GM19468 (cell line): ENCODE measurements at regions not wholly inside any gene's neighbourhood (a gene's known extent, or its start where the extent isn't known, plus 50 kb on each side); places are given as distances from the start of the nearest gene placed in this dataset.
"Not testable (repeated sequence)": the region's sequence is repeated elsewhere in the genome, so short reads cannot be mapped to it uniquely, and the experiment has no call there.

Experiments
- ATAC-seq: cut with Tn5 transposase; IDR thresholded peaks from one replicate; pipeline ENCODE4 v1.9.1; 2021; ENCODE audit warnings: mild to moderate bottlenecking, moderate library complexity, moderate number of reproducible peaks; ENCODE audit not compliant: unreplicated experiment; ENCODE audit errors: extremely low read depth

DNA sequence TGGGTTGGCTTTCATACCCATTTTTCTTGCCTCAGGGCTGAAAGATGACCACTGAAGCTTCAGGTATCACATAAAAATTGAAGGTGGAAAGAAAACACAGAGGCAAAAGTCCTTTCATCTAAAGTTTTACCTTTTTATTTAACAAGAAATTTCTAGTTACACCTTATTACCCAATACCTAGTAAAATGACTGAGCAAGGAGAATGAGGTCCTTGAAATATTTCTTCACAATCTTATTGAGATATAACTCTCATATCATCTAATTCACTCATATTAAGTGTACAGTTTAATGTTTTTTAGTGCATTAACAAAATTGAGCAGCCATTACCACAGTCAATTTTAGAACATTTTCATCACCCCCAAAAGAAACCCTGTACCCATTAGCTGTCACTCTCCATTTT lies 112.9 kb upstream of the ADTRP start:
- no peak for ATAC-seq

- no peak for ATAC-seq
Measured at GRCh38 chr6:11890849-11891248, 112.2 kb upstream of the ADTRP start.

- ATAC-seq = no peak
Measured at GRCh38 chr6:11890209-11890608, 111.6 kb upstream of the ADTRP start.

DNA sequence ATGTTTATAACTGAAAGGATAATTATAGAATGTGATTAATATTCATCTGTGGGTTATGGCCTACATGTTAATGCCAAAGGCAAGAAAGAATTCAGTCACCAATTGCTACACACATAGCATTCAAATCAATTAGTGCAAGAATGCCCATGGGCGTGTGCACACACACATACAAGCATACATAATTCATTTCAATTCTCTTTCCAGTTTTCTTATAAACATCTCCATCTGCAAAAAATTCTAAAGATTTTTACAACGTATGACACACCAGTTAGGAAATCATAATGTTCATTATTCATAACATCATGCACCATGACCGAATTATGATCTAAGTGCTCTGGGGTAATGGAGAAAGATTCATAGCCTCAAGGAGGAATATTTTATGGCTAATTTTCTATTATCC lies 111.0 kb upstream of the ADTRP start:
- ATAC-seq = no peak

GRCh38 chr6:11888727-11889126 lies 110.1 kb upstream of the ADTRP start:
- ATAC-seq = no peak

GRCh38 chr6:11885159-11885558 lies 106.6 kb upstream of the ADTRP start:
- no peak for ATAC-seq

DNA sequence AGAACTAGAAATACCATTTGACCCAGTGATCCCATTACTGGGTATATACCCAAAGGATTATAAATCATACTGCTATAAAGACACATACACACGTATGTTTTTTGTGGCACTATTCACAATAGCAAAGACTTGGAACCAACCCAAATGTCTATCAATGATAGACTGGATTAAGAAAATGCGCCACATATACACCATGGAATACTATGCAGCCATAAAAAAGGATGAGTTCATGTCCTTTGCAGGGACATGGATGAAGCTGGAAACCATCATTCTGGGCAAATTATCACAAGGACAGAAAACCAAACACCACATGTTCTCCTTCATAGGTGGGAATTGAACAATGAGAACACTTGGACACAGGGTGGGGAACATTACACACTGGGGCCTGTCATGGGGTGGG lies 104.9 kb upstream of the ADTRP start:
- not testable (repeated sequence) for ATAC-seq

DNA sequence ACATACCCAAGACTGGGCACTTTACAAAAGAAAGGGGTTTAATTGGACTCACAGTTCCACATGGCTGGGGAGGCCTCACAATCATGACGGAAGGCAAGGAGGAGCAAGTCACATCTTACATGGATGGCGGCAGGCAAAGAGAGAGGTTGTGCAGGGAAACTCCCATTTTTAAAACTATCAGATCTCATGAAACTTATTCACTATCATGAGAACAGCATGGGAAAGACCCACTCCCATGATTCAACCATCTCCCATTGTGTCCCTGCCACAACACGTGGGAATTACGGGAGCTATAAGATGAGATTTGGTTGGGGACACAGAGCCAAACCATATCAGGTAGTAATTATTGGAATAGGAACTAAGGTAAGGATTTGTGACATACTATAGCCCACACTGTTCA lies 101.6 kb upstream of the ADTRP start:
- not testable (repeated sequence) for ATAC-seq

DNA sequence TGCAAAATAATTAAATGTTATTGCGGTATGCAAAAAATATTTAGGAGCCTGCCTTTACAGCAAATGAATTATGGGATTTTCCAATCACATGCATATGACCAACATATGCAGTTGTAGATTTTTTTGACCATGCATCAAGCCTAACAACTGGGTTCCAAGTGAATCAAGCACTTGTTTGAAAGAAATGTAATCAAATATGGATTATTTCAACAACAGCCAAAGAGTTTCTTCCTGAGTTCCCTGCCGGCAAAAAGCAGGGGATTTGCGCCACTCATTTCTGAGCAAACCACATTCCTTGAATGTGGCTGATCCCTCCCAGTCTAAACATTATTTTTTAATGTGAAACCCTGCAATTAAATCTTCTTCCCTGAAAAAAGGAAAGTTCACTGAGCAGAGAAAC lies 100.1 kb upstream of the ADTRP start:
- ATAC-seq = no peak

DNA sequence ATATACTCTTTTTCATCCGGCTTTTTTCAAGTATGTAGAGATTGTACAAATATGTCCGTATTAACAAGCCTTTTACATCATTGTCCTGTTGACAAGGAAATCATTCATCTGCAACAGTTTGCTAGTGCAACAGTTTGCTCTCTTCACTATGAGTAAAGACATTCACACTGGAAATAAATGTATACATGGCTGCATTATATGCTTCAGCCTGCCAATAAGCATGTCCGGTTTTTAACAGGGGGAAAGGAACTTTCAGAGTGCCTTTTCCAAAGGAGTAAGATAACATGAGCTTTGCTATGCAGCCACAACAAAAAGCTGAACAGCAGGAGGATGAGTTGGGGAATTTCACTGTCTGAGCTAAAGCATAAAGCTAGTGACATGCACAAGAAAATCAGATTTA lies 99.4 kb upstream of the ADTRP start:
- no peak for ATAC-seq

DNA sequence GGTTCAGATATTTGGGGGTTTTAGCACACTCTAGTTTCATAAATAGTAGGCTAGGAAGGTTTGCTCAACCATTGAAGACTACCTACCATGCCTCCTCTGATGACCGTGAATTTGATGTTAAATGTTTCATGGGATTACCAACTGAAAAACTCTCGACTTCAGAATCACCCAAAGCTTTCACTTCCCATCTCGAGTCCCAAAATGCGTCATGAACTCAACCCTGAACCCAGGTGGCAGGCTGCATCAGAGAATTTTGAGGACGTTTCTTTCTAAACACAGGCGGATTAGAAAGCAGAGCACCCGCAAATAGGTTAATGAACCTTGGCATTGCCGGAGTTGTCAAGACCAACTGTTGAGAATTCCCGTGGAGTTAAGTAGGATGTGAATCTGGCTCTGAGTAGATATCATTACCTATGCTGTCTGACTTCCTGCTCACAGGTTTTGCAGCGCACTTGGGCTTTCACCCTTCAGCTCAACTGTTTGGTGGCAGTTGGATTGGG lies 98.4 kb upstream of the ADTRP start:
- peak; percentile 49 for ATAC-seq

- ATAC-seq = no peak
Measured at GRCh38 chr6:11875325-11876109, 96.9 kb upstream of the ADTRP start.

DNA sequence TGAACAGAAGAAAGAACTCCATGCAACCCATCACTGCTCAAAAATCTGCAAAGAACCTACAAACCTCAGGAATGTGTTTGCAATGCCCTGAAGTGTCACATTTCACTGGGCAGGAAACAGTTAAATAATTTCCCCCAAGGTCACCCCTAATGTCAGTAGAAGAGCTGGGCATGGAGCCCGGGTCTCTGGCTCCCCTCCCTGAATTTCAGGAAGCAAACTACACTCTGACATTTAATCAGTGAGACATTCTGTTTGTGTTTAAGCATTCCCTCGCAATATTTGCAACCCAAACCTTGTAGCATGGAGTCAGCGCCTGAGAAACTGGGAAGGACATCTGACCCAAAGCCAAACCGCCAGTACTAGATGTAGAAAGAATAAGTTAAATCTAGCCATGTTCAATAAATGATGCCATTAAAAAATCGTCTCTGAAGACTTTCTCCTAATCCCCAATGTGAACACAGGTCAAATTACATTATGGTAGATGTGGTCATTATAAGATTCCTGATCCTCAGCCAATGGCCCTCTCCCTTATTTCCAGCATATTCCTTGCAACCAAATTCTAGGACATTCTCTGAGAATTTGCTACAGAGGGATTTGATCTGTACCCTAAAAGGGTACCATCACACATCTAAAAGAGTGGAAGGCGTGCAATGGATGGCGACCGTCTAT lies 91.2 kb upstream of the ADTRP start:
- no peak for ATAC-seq

DNA sequence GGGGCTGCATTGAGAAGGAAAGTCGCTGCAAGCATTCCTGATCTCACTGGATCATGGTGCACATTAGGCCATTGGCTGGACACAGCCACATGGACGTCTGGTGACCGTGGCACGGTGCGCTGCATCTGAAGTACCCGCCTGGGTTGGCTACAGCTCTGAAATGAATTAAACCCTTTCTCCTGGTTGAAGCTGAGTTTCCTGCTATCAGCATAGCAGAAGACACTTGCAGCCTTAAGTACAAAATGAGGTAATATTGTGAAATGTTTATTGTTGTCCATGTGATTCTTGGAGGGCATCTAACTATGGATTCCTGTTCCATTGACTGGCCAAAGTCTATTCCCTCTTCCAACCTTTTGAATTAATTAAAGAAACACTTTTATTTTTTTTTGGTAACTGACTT lies 89.8 kb upstream of the ADTRP start:
- ATAC-seq = no peak

DNA sequence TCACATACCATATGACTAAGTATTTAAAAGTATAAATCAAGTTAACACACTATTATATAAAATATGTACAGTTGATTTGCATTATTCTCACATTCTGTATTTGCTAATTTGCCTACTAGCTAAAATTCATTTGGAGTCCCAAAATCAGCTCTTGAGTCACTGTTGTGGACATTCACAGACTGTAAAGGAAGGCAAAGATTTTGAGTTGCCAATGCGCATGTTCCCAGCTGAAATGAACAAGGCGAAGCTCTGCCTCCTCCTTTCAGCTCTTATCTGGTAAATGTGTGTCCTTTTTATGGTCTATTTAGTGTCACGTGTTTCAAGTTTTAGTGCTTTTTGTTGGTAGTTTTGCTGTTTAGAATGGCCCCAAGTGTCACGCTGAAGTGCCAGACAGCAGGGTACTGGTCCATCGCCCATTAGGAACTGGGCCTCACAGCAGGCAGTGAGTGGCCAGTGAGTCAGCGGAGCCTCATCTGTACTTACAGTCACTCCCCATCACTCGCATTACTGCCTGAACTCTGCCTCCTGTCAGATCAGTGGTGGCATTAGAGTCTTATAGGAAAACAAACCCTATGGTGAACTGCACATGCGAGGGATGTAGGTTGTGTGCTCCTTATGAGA lies 87.2 kb upstream of the ADTRP start:
- no peak for ATAC-seq

GRCh38 chr6:11858439-11858838 lies 79.8 kb upstream of the ADTRP start:
- ATAC-seq = no peak

DNA sequence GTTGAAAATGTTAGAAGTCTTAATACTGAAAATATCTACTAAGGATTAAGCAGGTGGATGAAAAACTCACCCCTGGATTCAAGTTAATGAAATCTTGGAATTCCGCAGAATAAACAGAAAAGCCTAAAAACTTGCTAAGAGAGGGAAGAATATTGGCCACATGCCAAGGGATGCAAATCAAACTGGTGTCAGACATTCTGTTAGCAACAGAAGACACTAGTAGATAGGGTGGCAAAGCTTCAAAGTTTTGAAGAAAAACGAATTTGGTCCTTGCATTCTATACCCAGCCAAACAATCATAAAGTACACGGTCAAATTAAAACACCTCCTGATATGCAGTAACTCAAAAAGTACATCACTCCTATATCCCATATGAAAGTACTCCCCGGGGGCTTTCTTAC lies 77.1 kb upstream of the ADTRP start:
- ATAC-seq = no peak

GRCh38 chr6:11854408-11855165 lies 76.0 kb upstream of the ADTRP start:
- no peak for ATAC-seq

- no peak for ATAC-seq
Measured at GRCh38 chr6:11853678-11854407, 75.2 kb upstream of the ADTRP start.

DNA sequence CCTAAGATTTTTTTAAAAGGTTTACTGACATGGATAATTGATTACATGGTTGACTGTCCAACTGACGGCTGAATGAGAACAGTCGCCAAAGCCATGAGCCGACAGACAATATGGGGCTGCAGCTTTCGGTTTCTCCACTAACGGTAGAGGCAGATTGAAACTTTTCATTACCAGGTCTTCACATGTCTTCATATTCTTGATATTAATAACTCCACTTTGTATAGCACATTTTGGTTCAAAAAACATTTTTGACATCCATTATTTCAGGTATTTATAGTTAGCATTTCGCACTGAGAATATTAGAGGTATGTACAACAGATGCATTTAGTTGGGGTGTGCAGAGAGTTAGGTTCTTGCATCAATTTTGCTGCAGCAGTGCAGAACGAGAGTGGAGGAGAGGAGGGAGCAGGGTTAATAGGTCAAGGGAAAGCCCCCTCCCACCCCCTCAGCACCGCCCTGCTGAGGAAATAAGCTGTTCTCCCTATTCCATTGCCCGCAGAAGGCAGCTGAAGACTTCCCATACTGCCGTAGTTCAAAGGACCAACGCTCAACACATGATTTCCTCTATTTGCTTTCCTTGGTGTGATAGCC lies 73.6 kb upstream of the ADTRP start:
- ATAC-seq = no peak
